ENCODE measurements at regions not wholly inside any gene's neighbourhood (a gene's known extent, or its start where the extent isn't known, plus 50 kb on each side); places are given as distances from the start of the nearest gene placed in this dataset.
"Not testable (repeated sequence)": the region's sequence is repeated elsewhere in the genome, so short reads cannot be mapped to it uniquely, and the experiment has no call there.

- 49 to 53% methylated on average over 3 of the region's 3 CpGs for WGBS, 2 donors
- no peak overlapping the region for H3K4me3 ChIP-seq
- ATAC-seq = no peak
Observed at GRCh38 chr3:162390891-162391290, 894.3 kb downstream of the OTOL1 start.

GRCh38 chr3:162391301-162391700, 894.7 kb downstream of the OTOL1 start:
- no peaks in the 10 kb centered on the region for H3K4me1 ChIP-seq
- DNase-seq = no peak
- 58 to 64% methylated on average over 2 of the region's 2 CpGs for WGBS, 2 donors
- H3K9me3 ChIP-seq = no peaks in the 10 kb centered on the region
- no peaks in the 10 kb centered on the region for H3K36me3 ChIP-seq (replicated peaks in 1 of 2; ENCODE audit: insufficient read depth in 1 of 2, low read depth in 2 of 2)
- no peak for ATAC-seq
- H3K4me3 ChIP-seq = no peak overlapping the region
- TF ChIP-seq POLR2A (IDR thresholded peaks at IDR 0.05) = no peak
- H3K27me3 ChIP-seq = no peaks in the 10 kb centered on the region
- intact Hi-C loops (cut with DNase I) = no loop called here
- no peak overlapping the region for H3K27ac ChIP-seq

More at GRCh38 chr3:162390891-162391290, 894.3 kb downstream of the OTOL1 start:
- no peak for TF ChIP-seq CTCF (IDR thresholded peaks at IDR 0.05)
- no peak overlapping the region for H3K27ac ChIP-seq
- DNase-seq = no peak
- no peaks in the 10 kb centered on the region for H3K36me3 ChIP-seq (replicated peaks in 1 of 2; ENCODE audit: insufficient read depth in 1 of 2, low read depth in 2 of 2)
- H3K4me1 ChIP-seq = no peaks in the 10 kb centered on the region
- no peaks in the 10 kb centered on the region for H3K9me3 ChIP-seq
- intact Hi-C loops (cut with DNase I) = no loop called here
- H3K27me3 ChIP-seq = no peaks in the 10 kb centered on the region

GRCh38 chr3:162395496-162395895, 898.9 kb downstream of the OTOL1 start:
- Histone ChIP-seq H3K4me1 (no peaks in the 10 kb centered on the region), H3K27me3 (no peaks in the 10 kb centered on the region), H3K27ac (no peak overlapping the region), H3K36me3 (replicated peaks in 1 of 2; ENCODE audit: insufficient read depth in 1 of 2, low read depth in 2 of 2) (no peaks in the 10 kb centered on the region), H3K4me3 (no peak overlapping the region), H3K9me3 (no peaks in the 10 kb centered on the region)
- no peak for DNase-seq
- intact Hi-C loops (cut with DNase I) = no loop called here
- WGBS, 2 donors = 51 to 55% methylated on average over 3 of the region's 3 CpGs
- TF ChIP-seq POLR2A (IDR thresholded peaks at IDR 0.05) (no peak), CTCF (IDR thresholded peaks at IDR 0.05) (no peak)
- no peak for ATAC-seq

- 58 to 71% methylated on average over 2 of the region's 2 CpGs for WGBS, 2 donors
- no peak for TF ChIP-seq POLR2A (IDR thresholded peaks at IDR 0.05)
- no peak for TF ChIP-seq CTCF (IDR thresholded peaks at IDR 0.05)
- Histone ChIP-seq H3K4me1 (no peaks in the 10 kb centered on the region), H3K27ac (no peak overlapping the region), H3K27me3 (no peaks in the 10 kb centered on the region), H3K4me3 (no peak overlapping the region), H3K36me3 (replicated peaks in 1 of 2; ENCODE audit: insufficient read depth in 1 of 2, low read depth in 2 of 2) (no peaks in the 10 kb centered on the region), H3K9me3 (no peaks in the 10 kb centered on the region)
- ATAC-seq (no peak), DNase-seq (no peak)
- intact Hi-C loops (cut with DNase I) = no loop called here
Observed at GRCh38 chr3:162398554-162398953, 901.9 kb downstream of the OTOL1 start.

GRCh38 chr3:162400697-162401096, 904.1 kb downstream of the OTOL1 start:
- H3K9me3 ChIP-seq = no peaks in the 10 kb centered on the region
- no peak overlapping the region for H3K4me3 ChIP-seq
- H3K36me3 ChIP-seq (replicated peaks in 1 of 2; ENCODE audit: insufficient read depth in 1 of 2, low read depth in 2 of 2) = no peaks in the 10 kb centered on the region
- ATAC-seq (no peak), DNase-seq (no peak)
- no peaks in the 10 kb centered on the region for H3K4me1 ChIP-seq
- TF ChIP-seq POLR2A (IDR thresholded peaks at IDR 0.05) = no peak
- no peak for TF ChIP-seq CTCF (IDR thresholded peaks at IDR 0.05)
- H3K27ac ChIP-seq = no peak overlapping the region
- WGBS, 2 donors = 18 to 22% methylated on average over 3 of the region's 3 CpGs
- intact Hi-C loops (cut with DNase I) = no loop called here
- H3K27me3 ChIP-seq = no peaks in the 10 kb centered on the region

GRCh38 chr3:162411556-162411955, 914.9 kb downstream of the OTOL1 start:
- H3K4me3 ChIP-seq; H3K36me3 ChIP-seq (replicated peaks in 1 of 2; ENCODE audit: insufficient read depth in 1 of 2, low read depth in 2 of 2); H3K4me1 ChIP-seq; intact Hi-C loops (cut with DNase I); H3K27ac ChIP-seq; ATAC-seq; H3K27me3 ChIP-seq; DNase-seq; H3K9me3 ChIP-seq: not testable (repeated sequence)
- WGBS, 2 donors = 62 to 91% methylated on average over 10 to 18 of the region's 23 CpGs

All from body of pancreas (tissue), 4 donors.